K562 (cell line): ENCODE measurements at regions not wholly inside any gene's neighbourhood (a gene's known extent, or its start where the extent isn't known, plus 50 kb on each side); places are given as distances from the start of the nearest gene placed in this dataset.

ENCODE experiments used
- ATF2 ChIP-seq: sonication (generic); formaldehyde crosslinking; IDR thresholded peaks from 2 replicates; pipeline ENCODE4 v1.8.1; 2022; ENCODE audit warnings: missing genetic modification reagents
- ATF4 ChIP-seq: fragments of 450-650 bp; formaldehyde crosslinking; IDR thresholded peaks from 2 replicates; pipeline ENCODE4 v1.4.0; 2022; ENCODE audit warnings: mild to moderate bottlenecking, moderate library complexity
- BACH1 ChIP-seq: fragments of 200-800 bp; sonication (Bioruptor generic); IDR thresholded peaks from 2 replicates; pipeline ENCODE4 v1.6.1; 2016; ENCODE audit warnings: missing genetic modification characterization, missing compliant biosample characterization
- CREB5 ChIP-seq: fragments of 250-450 bp; sonication (Bioruptor Pico); IDR thresholded peaks from 2 replicates; pipeline ENCODE4 v1.5.0; 2020; ENCODE audit warnings: mild to moderate bottlenecking
- CTCF ChIP-seq, 3 experiments: IDR thresholded peaks in 2 of 3; conservative IDR thresholded peaks in 1 of 3; 2 replicates each; pipeline ENCODE4 v1.5.1; 2011 to 2012; ENCODE audit warnings: low read length in 3 of 3, mild to moderate bottlenecking in 3 of 3, control low read depth in 2 of 3, improper control_type of control experiment in 1 of 3, inconsistent platforms in 1 of 3, low read depth in 1 of 3, mixed read lengths in 1 of 3, moderate library complexity in 1 of 3; ENCODE audit not compliant: insufficient read depth in 2 of 3
- HNRNPLL ChIP-seq: fragments of 200-400 bp; formaldehyde crosslinking; IDR thresholded peaks from 2 replicates; pipeline ENCODE4 v1.6.1; 2017; ENCODE audit warnings: low read length, low read depth, mild to moderate bottlenecking; ENCODE audit not compliant: poor library complexity, severe bottlenecking
- POLR2AphosphoS5 ChIP-seq: IDR thresholded peaks from 2 replicates; pipeline ENCODE4 v1.6.1; 2011; ENCODE audit warnings: mild to moderate bottlenecking, low read depth, low read length, moderate library complexity; ENCODE audit not compliant: control insufficient read depth, insufficient read depth
- SIN3A ChIP-seq, 2 experiments: fragments of 150-350 bp in 1 of 2; IDR thresholded peaks; 2 replicates each; pipeline ENCODE4 v1.6.1; 2011 to 2016; ENCODE audit warnings: borderline replicate concordance in 2 of 2, low read depth in 2 of 2, low read length in 2 of 2, mild to moderate bottlenecking in 2 of 2, moderate library complexity in 2 of 2; ENCODE audit not compliant: control insufficient read depth in 1 of 2
- SIRT6 ChIP-seq: IDR thresholded peaks from one replicate; pipeline ENCODE4 v1.6.1; 2012; ENCODE audit warnings: low read depth, mild to moderate bottlenecking, control low read depth, inconsistent platforms, low read length, moderate library complexity
- TAF1 ChIP-seq: IDR thresholded peaks from 2 replicates; pipeline ENCODE4 v1.6.1; 2011; ENCODE audit warnings: mild to moderate bottlenecking, low read length, moderate library complexity; ENCODE audit not compliant: insufficient read depth, control insufficient read depth, severe bottlenecking; ENCODE audit errors: extremely low read depth
- U2AF1 ChIP-seq: fragments of 200-400 bp; formaldehyde crosslinking; optimal IDR thresholded peaks from 2 replicates; pipeline ENCODE3; 2017; ENCODE audit warnings: mild to moderate bottlenecking, low read depth, low read length, moderate library complexity
- ZNF165 ChIP-seq: fragments of 250-450 bp; sonication (Bioruptor Pico); IDR thresholded peaks from 2 replicates; pipeline ENCODE4 v1.4.0; 2020; ENCODE audit warnings: borderline replicate concordance

- TF ChIP-seq ATF2 (CRISPR knock-in tag) (no peak), ATF4 (CRISPR knock-in tag) (no peak), SIRT6 (no peak), CTCF (IDR thresholded peaks at IDR 0.05 in 2 of 3, conservative IDR thresholded peaks at IDR 0.05 in 1 of 3; ENCODE audit: insufficient read depth in 2 of 3, low read depth in 1 of 3, low read length in 3 of 3) (no peak), POLR2AphosphoS5 (no peak), CREB5 (no peak), HNRNPLL (no peak), TAF1 (no peak), U2AF1 (no peak), ZNF165 (CRISPR knock-in tag) (no peak), BACH1 (tag) (no peak), SIN3A (IDR thresholded peaks at IDR 0.05; ENCODE audit: borderline replicate concordance in 2 of 2, control insufficient read depth in 1 of 2, low read depth in 2 of 2, low read length in 2 of 2) (no peak)
Observed at GRCh38 chr4:29142708-29143107, 1577.5 kb upstream of the PCDH7 start.
